Activated CD4-positive, alpha-beta T cell treated with anti-CD3 and anti-CD28 coated beads, Interleukin-2, amount 10 ng/mL, durations not matched to agents 24 days and 14 days (primary cell): ENCODE measurements at regions not wholly inside any gene's neighbourhood (a gene's known extent, or its start where the extent isn't known, plus 50 kb on each side); places are given as distances from the start of the nearest gene placed in this dataset.
"Not testable (repeated sequence)": the region's sequence is repeated elsewhere in the genome, so short reads cannot be mapped to it uniquely, and the experiment has no call there.

Source experiments
- DNase-seq: peaks from one replicate; pipeline ENCODE4 v3.0.0; 2022
- H3K27ac Mint-ChIP-seq: one replicate; pipeline ENCODE4 v1.8.0; 2022; ENCODE audit warnings: mild to moderate bottlenecking, mixed read lengths
- H3K27me3 Mint-ChIP-seq: one replicate; pipeline ENCODE4 v1.8.0; 2022; ENCODE audit warnings: mixed read lengths
- H3K36me3 Mint-ChIP-seq: one replicate; pipeline ENCODE4 v1.8.0; 2022; ENCODE audit warnings: low read depth, mild to moderate bottlenecking, mixed read lengths
- H3K4me1 Mint-ChIP-seq: one replicate; pipeline ENCODE4 v1.8.0; 2021; ENCODE audit warnings: mixed read lengths
- H3K4me3 Mint-ChIP-seq: one replicate; pipeline ENCODE4 v1.8.0; 2022; ENCODE audit warnings: mild to moderate bottlenecking, moderate library complexity, mixed read lengths
- H3K9me3 Mint-ChIP-seq: one replicate; pipeline ENCODE4 v1.8.0; 2021; ENCODE audit warnings: mixed read lengths
- intact Hi-C: fragments of 100-400 bp; cut with micrococcal nuclease; formaldehyde crosslinking; loops from one replicate; pipeline ENCODE4 v1.15.1; 2023

GRCh38 chr4:177810220-177810619 is 368.0 kb upstream of the AGA start:
- Mint-ChIP-seq H3K4me1 (no peaks in the 10 kb centered on the region), H3K4me3 (no peak overlapping the region), H3K9me3 (no peaks in the 10 kb centered on the region), H3K36me3 (no peaks in the 10 kb centered on the region), H3K27ac (no peak overlapping the region), H3K27me3 (no peaks in the 10 kb centered on the region)
- intact Hi-C loops = no loop called here
- DNase-seq = no peak

- intact Hi-C loops, H3K9me3 Mint-ChIP-seq, H3K27ac Mint-ChIP-seq, DNase-seq, H3K4me1 Mint-ChIP-seq, H3K36me3 Mint-ChIP-seq, H3K4me3 Mint-ChIP-seq, H3K27me3 Mint-ChIP-seq: not testable (repeated sequence)
Observed at GRCh38 chr4:177818392-177818791, 376.2 kb upstream of the AGA start.

GRCh38 chr4:177826973-177827372 is 384.7 kb upstream of the AGA start:
- Mint-ChIP-seq H3K9me3 (peaks cover 4% of the 10 kb centered on the region), H3K4me3 (no peak overlapping the region), H3K4me1 (no peaks in the 10 kb centered on the region), H3K36me3 (no peaks in the 10 kb centered on the region), H3K27ac (no peak overlapping the region), H3K27me3 (no peaks in the 10 kb centered on the region)
- intact Hi-C loops = no loop called here
- DNase-seq = no peak

GRCh38 chr4:177841258-177841657 is 399.0 kb upstream of the AGA start:
- no peak for DNase-seq
- H3K4me3 Mint-ChIP-seq = no peak overlapping the region
- H3K4me1 Mint-ChIP-seq = no peaks in the 10 kb centered on the region
- no peaks in the 10 kb centered on the region for H3K27me3 Mint-ChIP-seq
- H3K27ac Mint-ChIP-seq = no peak overlapping the region
- H3K36me3 Mint-ChIP-seq = no peaks in the 10 kb centered on the region
- H3K9me3 Mint-ChIP-seq = no peaks in the 10 kb centered on the region
- intact Hi-C loops = no loop called here

- no peak overlapping the region for H3K4me3 Mint-ChIP-seq
- no peak for DNase-seq
- H3K27ac Mint-ChIP-seq = no peak overlapping the region
- no peaks in the 10 kb centered on the region for H3K4me1 Mint-ChIP-seq
- H3K9me3 Mint-ChIP-seq = no peaks in the 10 kb centered on the region
- intact Hi-C loops = no loop called here
- H3K27me3 Mint-ChIP-seq = no peaks in the 10 kb centered on the region
- no peaks in the 10 kb centered on the region for H3K36me3 Mint-ChIP-seq
Observed at GRCh38 chr4:177853229-177853628, 411.0 kb upstream of the AGA start.

GRCh38 chr4:177855507-177856197 is 413.4 kb upstream of the AGA start:
- Mint-ChIP-seq H3K27me3 (no peaks in the 10 kb centered on the region), H3K36me3 (no peaks in the 10 kb centered on the region), H3K4me3 (no peak overlapping the region), H3K27ac (no peak overlapping the region), H3K9me3 (no peaks in the 10 kb centered on the region), H3K4me1 (no peaks in the 10 kb centered on the region)
- intact Hi-C loops = no loop called here
- no peak for DNase-seq

- Mint-ChIP-seq H3K4me3 (no peak overlapping the region), H3K27me3 (no peaks in the 10 kb centered on the region), H3K36me3 (no peaks in the 10 kb centered on the region), H3K9me3 (no peaks in the 10 kb centered on the region), H3K4me1 (no peaks in the 10 kb centered on the region), H3K27ac (no peak overlapping the region)
- no peak for DNase-seq
- intact Hi-C loops = no loop called here
Observed at GRCh38 chr4:177860171-177860570, 417.9 kb upstream of the AGA start.

- H3K4me1 Mint-ChIP-seq = no peaks in the 10 kb centered on the region
- no peaks in the 10 kb centered on the region for H3K9me3 Mint-ChIP-seq
- no peak overlapping the region for H3K27ac Mint-ChIP-seq
- no peaks in the 10 kb centered on the region for H3K27me3 Mint-ChIP-seq
- intact Hi-C loops = no loop called here
- no peak overlapping the region for H3K4me3 Mint-ChIP-seq
- no peak for DNase-seq
- H3K36me3 Mint-ChIP-seq = no peaks in the 10 kb centered on the region
Observed at GRCh38 chr4:177861551-177862094, 419.4 kb upstream of the AGA start.

GRCh38 chr4:177862541-177863176 is 420.4 kb upstream of the AGA start:
- intact Hi-C loops = no loop called here
- Mint-ChIP-seq H3K27ac (no peak overlapping the region), H3K27me3 (no peaks in the 10 kb centered on the region), H3K4me3 (no peak overlapping the region), H3K4me1 (no peaks in the 10 kb centered on the region), H3K9me3 (no peaks in the 10 kb centered on the region), H3K36me3 (no peaks in the 10 kb centered on the region)
- no peak for DNase-seq

- no peak overlapping the region for H3K4me3 Mint-ChIP-seq
- no peak for DNase-seq
- H3K36me3 Mint-ChIP-seq = no peaks in the 10 kb centered on the region
- H3K27ac Mint-ChIP-seq = no peak overlapping the region
- H3K27me3 Mint-ChIP-seq = no peaks in the 10 kb centered on the region
- no peaks in the 10 kb centered on the region for H3K4me1 Mint-ChIP-seq
- no peaks in the 10 kb centered on the region for H3K9me3 Mint-ChIP-seq
- intact Hi-C loops = no loop called here
Observed at GRCh38 chr4:177879851-177880250, 437.6 kb upstream of the AGA start.

- H3K27ac Mint-ChIP-seq = no peak overlapping the region
- H3K4me3 Mint-ChIP-seq = no peak overlapping the region
- no peaks in the 10 kb centered on the region for H3K27me3 Mint-ChIP-seq
- intact Hi-C loops = no loop called here
- H3K4me1 Mint-ChIP-seq = no peaks in the 10 kb centered on the region
- no peaks in the 10 kb centered on the region for H3K36me3 Mint-ChIP-seq
- peaks cover 4% of the 10 kb centered on the region for H3K9me3 Mint-ChIP-seq
- no peak for DNase-seq
Observed at GRCh38 chr4:177895136-177895535, 452.9 kb upstream of the AGA start.

- H3K36me3 Mint-ChIP-seq = no peaks in the 10 kb centered on the region
- H3K27me3 Mint-ChIP-seq = no peaks in the 10 kb centered on the region
- H3K9me3 Mint-ChIP-seq = no peaks in the 10 kb centered on the region
- H3K4me3 Mint-ChIP-seq = no peak overlapping the region
- H3K27ac Mint-ChIP-seq = no peak overlapping the region
- intact Hi-C loops = no loop called here
- no peak for DNase-seq
- no peaks in the 10 kb centered on the region for H3K4me1 Mint-ChIP-seq
Observed at GRCh38 chr4:177901786-177902185, 459.5 kb upstream of the AGA start.

GRCh38 chr4:177902386-177902785 is 460.1 kb upstream of the AGA start:
- intact Hi-C loops = no loop called here
- no peak for DNase-seq
- Mint-ChIP-seq H3K4me1 (no peaks in the 10 kb centered on the region), H3K27me3 (no peaks in the 10 kb centered on the region), H3K36me3 (no peaks in the 10 kb centered on the region), H3K4me3 (no peak overlapping the region), H3K9me3 (no peaks in the 10 kb centered on the region), H3K27ac (no peak overlapping the region)

GRCh38 chr4:177907736-177908424 is 465.6 kb upstream of the AGA start:
- no peaks in the 10 kb centered on the region for H3K9me3 Mint-ChIP-seq
- H3K36me3 Mint-ChIP-seq = no peaks in the 10 kb centered on the region
- no peaks in the 10 kb centered on the region for H3K4me1 Mint-ChIP-seq
- no peaks in the 10 kb centered on the region for H3K27me3 Mint-ChIP-seq
- DNase-seq = no peak
- no peak overlapping the region for H3K4me3 Mint-ChIP-seq
- H3K27ac Mint-ChIP-seq = no peak overlapping the region
- intact Hi-C loops = no loop called here
